Peyer's patch (tissue), 4 donors: ENCODE measurements at regions not wholly inside any gene's neighbourhood (a gene's known extent, or its start where the extent isn't known, plus 50 kb on each side); places are given as distances from the start of the nearest gene placed in this dataset.

ENCODE experiments used
- CTCF ChIP-seq, 6 experiments: fragments of 450-650 bp in 4 of 6; fragments of 200-600 bp in 2 of 6; sonication (generic) in 1 of 6; IDR thresholded peaks; one replicate each; pipeline ENCODE4 v1.5.1; 2017 to 2019; ENCODE audit warnings: antibody characterized with exemption in 6 of 6, mild to moderate bottlenecking in 3 of 6, moderate library complexity in 1 of 6
- POLR2A ChIP-seq, 2 donors: fragments of 450-650 bp; IDR thresholded peaks; one replicate each; pipeline ENCODE4 v1.5.1; 2017; ENCODE audit warnings: antibody characterized with exemption in 2 of 2, mild to moderate bottlenecking in 2 of 2, moderate library complexity in 2 of 2

GRCh38 chr4:162469977-162470376, 306.2 kb upstream of the FSTL5 start:
- TF ChIP-seq CTCF (IDR thresholded peaks at IDR 0.05) (no peak), POLR2A (IDR thresholded peaks at IDR 0.05) (no peak)
